NCI-H460 (cell line): ENCODE measurements at regions not wholly inside any gene's neighbourhood (a gene's known extent, or its start where the extent isn't known, plus 50 kb on each side); places are given as distances from the start of the nearest gene placed in this dataset.

Source experiments
- DNase-seq: peaks from one replicate; pipeline ENCODE4 v3.0.0-alpha.2; 2016; ENCODE audit warnings: low read depth; ENCODE audit errors: extremely low read depth

- no peak for DNase-seq
Measured at GRCh38 chr5:163619273-163619934, 114.0 kb downstream of the MAT2B start.

- no peak for DNase-seq
Measured at GRCh38 chr5:163619951-163620350, 114.5 kb downstream of the MAT2B start.

- DNase-seq: no peak
Measured at GRCh38 chr5:163622799-163623198, 117.4 kb downstream of the MAT2B start.

- DNase-seq: no peak
Measured at GRCh38 chr5:163623524-163623923, 118.1 kb downstream of the MAT2B start.

- DNase-seq: no peak
Measured at GRCh38 chr5:163623986-163624385, 118.6 kb downstream of the MAT2B start.

- DNase-seq: no peak
Measured at GRCh38 chr5:163624431-163624830, 119.0 kb downstream of the MAT2B start.

- no peak for DNase-seq
Measured at GRCh38 chr5:163626904-163627434, 121.5 kb downstream of the MAT2B start.

- DNase-seq: no peak
Measured at GRCh38 chr5:163631856-163632255, 126.4 kb downstream of the MAT2B start.

GRCh38 chr5:163633926-163634460 lies 128.6 kb downstream of the MAT2B start:
- DNase-seq: no peak

GRCh38 chr5:163635631-163636030 lies 130.2 kb downstream of the MAT2B start:
- no peak for DNase-seq

GRCh38 chr5:163642904-163643303 lies 137.5 kb downstream of the MAT2B start:
- no peak for DNase-seq

- DNase-seq: no peak
Measured at GRCh38 chr5:163645421-163646416, 140.3 kb downstream of the MAT2B start.

- peak; percentile 28 for DNase-seq
Measured at GRCh38 chr5:163649514-163649913, 144.1 kb downstream of the MAT2B start.

- DNase-seq: no peak
Measured at GRCh38 chr5:163653526-163653925, 148.1 kb downstream of the MAT2B start.

- no peak for DNase-seq
Measured at GRCh38 chr5:163658702-163659567, 153.5 kb downstream of the MAT2B start.

- no peak for DNase-seq
Measured at GRCh38 chr5:163659568-163659902, 154.1 kb downstream of the MAT2B start.

- no peak for DNase-seq
Measured at GRCh38 chr5:163660486-163660885, 155.1 kb downstream of the MAT2B start.

GRCh38 chr5:163661360-163661759 lies 155.9 kb downstream of the MAT2B start:
- DNase-seq: no peak

- no peak for DNase-seq
Measured at GRCh38 chr5:163670036-163670435, 164.6 kb downstream of the MAT2B start.

GRCh38 chr5:163677092-163677491 lies 171.7 kb downstream of the MAT2B start:
- no peak for DNase-seq
